NB4 (cell line): ENCODE measurements at regions not wholly inside any gene's neighbourhood (a gene's known extent, or its start where the extent isn't known, plus 50 kb on each side); places are given as distances from the start of the nearest gene placed in this dataset.

Experiments
- CTCF ChIP-seq: IDR thresholded peaks from one replicate; pipeline ENCODE4 v1.5.1; 2012; ENCODE audit warnings: low read depth, low read length
- MYC ChIP-seq: IDR thresholded peaks from 2 replicates; pipeline ENCODE4 v1.6.1; 2011; ENCODE audit warnings: low read depth, low read length
- POLR2A ChIP-seq: IDR thresholded peaks from 2 replicates; pipeline ENCODE4 v1.6.1; 2011; ENCODE audit warnings: mild to moderate bottlenecking; ENCODE audit not compliant: insufficient read length; ENCODE audit errors: extremely low read depth

- TF ChIP-seq CTCF (no peak), POLR2A (no peak), MYC (no peak)
Observed at GRCh38 chr6:22208026-22208425, 88.8 kb downstream of the PRL start.
